ENCODE measurements at regions not wholly inside any gene's neighbourhood (a gene's known extent, or its start where the extent isn't known, plus 50 kb on each side); places are given as distances from the start of the nearest gene placed in this dataset.

- no peak overlapping the region for H3K4me3 ChIP-seq (replicated peaks in 1 of 3; ENCODE audit: low read depth in 2 of 3, low read length in 3 of 3)
- H3K27ac ChIP-seq (ENCODE audit: low read depth in 1 of 2, low read length in 2 of 2): no peak overlapping the region
- H3K36me3 ChIP-seq (replicated peaks in 1 of 2; ENCODE audit: control insufficient read depth in 1 of 2, insufficient read depth in 2 of 2, low read length in 2 of 2): no peaks in the 10 kb centered on the region
- H3K27me3 ChIP-seq (ENCODE audit: control insufficient read depth in 2 of 2, insufficient read depth in 2 of 2, low read length in 2 of 2): no peaks in the 10 kb centered on the region
- intact Hi-C loops (cut with micrococcal nuclease): no loop called here
- H3K27me3 Mint-ChIP-seq (ENCODE audit: low read depth in 3 of 3): no peaks in the 10 kb centered on the region
- peaks cover 0 to 3% (median 0%) of the 10 kb centered on the region in 7 donors for H3K9me3 Mint-ChIP-seq
- H3K4me1 ChIP-seq (ENCODE audit: control insufficient read depth in 1 of 2, insufficient read depth in 2 of 2, low read length in 2 of 2): no peaks in the 10 kb centered on the region
- H3K79me2 ChIP-seq (ENCODE audit: insufficient read depth, low read length): no peaks in the 10 kb centered on the region
- no CpG with 5 or more reads among the region's 2 CpGs for WGBS (ENCODE audit: insufficient coverage)
- TF ChIP-seq CTCF (IDR thresholded peaks at IDR 0.05): no peak
- no peaks in the 10 kb centered on the region for H4K20me1 ChIP-seq (ENCODE audit: insufficient read depth, low read length)
- no peaks in the 10 kb centered on the region for H3K36me3 Mint-ChIP-seq
- H3K9ac ChIP-seq (ENCODE audit: insufficient read depth, low read length, poor library complexity, severe bottlenecking): no peak overlapping the region
- DNase-seq: no peak
- H3K4me1 Mint-ChIP-seq: no peaks in the 10 kb centered on the region
- H2AFZ ChIP-seq (ENCODE audit: insufficient read depth, low read depth, low read length, poor library complexity, severe bottlenecking): no peak overlapping the region
- no peak overlapping the region for H3K4me2 ChIP-seq (replicated peaks; ENCODE audit: extremely low read depth, low read length, poor library complexity, severe bottlenecking)
- peaks cover 0 to 4% of the 10 kb centered on the region in 2 donors for H3K9me3 ChIP-seq (replicated peaks in 1 of 2; ENCODE audit: control insufficient read depth in 1 of 2, insufficient read depth in 1 of 2, low read length in 2 of 2)
- H3K4me3 Mint-ChIP-seq: no peak overlapping the region
- H3K27ac Mint-ChIP-seq: no peak overlapping the region
Observed at GRCh38 chr11:98944461-98944860, 76.3 kb upstream of the CNTN5 start.

DNA sequence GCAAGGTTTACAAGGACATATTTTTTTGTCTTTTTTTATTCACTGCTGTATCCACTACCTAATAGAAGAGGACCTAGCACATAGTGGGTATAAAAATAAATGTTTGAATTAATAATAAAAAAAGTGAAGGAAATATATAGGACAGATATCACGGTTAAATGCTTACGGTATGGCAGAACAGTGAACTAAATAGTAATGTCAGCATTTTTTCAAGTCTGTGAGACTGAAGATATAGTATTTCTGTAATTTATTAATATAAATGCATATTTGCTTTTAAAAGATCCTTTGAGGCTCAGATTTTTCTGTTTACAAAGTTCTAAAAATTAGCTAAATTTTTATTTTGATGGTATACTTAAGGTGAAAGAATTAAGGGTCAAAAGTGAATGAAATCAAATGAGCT is 68.6 kb upstream of the CNTN5 start:
- H3K4me1 ChIP-seq (ENCODE audit: control insufficient read depth in 1 of 2, insufficient read depth in 2 of 2, low read length in 2 of 2): no peaks in the 10 kb centered on the region
- no peak overlapping the region for H3K4me3 Mint-ChIP-seq
- no peak overlapping the region for H3K9ac ChIP-seq (ENCODE audit: insufficient read depth, low read length, poor library complexity, severe bottlenecking)
- no CpG with 5 or more reads among the region's 2 CpGs for WGBS (ENCODE audit: insufficient coverage)
- no peaks in the 10 kb centered on the region for H3K27me3 Mint-ChIP-seq (ENCODE audit: low read depth in 3 of 3)
- H3K9me3 Mint-ChIP-seq: peaks cover 0 to 12% (median 2%) of the 10 kb centered on the region in 7 donors
- DNase-seq: no peak
- intact Hi-C loops (cut with micrococcal nuclease): no loop called here
- no peaks in the 10 kb centered on the region for H3K79me2 ChIP-seq (ENCODE audit: insufficient read depth, low read length)
- no peaks in the 10 kb centered on the region for H4K20me1 ChIP-seq (ENCODE audit: insufficient read depth, low read length)
- no peak overlapping the region for H3K27ac Mint-ChIP-seq
- no peaks in the 10 kb centered on the region for H3K36me3 Mint-ChIP-seq
- H3K4me2 ChIP-seq (replicated peaks; ENCODE audit: extremely low read depth, low read length, poor library complexity, severe bottlenecking): no peak overlapping the region
- H3K27me3 ChIP-seq (ENCODE audit: control insufficient read depth in 2 of 2, insufficient read depth in 2 of 2, low read length in 2 of 2): no peaks in the 10 kb centered on the region
- H3K27ac ChIP-seq (ENCODE audit: low read depth in 1 of 2, low read length in 2 of 2): no peak overlapping the region
- H3K36me3 ChIP-seq (replicated peaks in 1 of 2; ENCODE audit: control insufficient read depth in 1 of 2, insufficient read depth in 2 of 2, low read length in 2 of 2): no peaks in the 10 kb centered on the region
- no peak overlapping the region for H3K4me3 ChIP-seq (replicated peaks in 1 of 3; ENCODE audit: low read depth in 2 of 3, low read length in 3 of 3)
- no peak overlapping the region for H2AFZ ChIP-seq (ENCODE audit: insufficient read depth, low read depth, low read length, poor library complexity, severe bottlenecking)
- H3K4me1 Mint-ChIP-seq: no peaks in the 10 kb centered on the region
- no peak for TF ChIP-seq CTCF (IDR thresholded peaks at IDR 0.05)
- no peaks in the 10 kb centered on the region for H3K9me3 ChIP-seq (replicated peaks in 1 of 2; ENCODE audit: control insufficient read depth in 1 of 2, insufficient read depth in 1 of 2, low read length in 2 of 2)

All from CD14-positive monocyte (primary cell).